GM10248 (cell line): ENCODE measurements at regions not wholly inside any gene's neighbourhood (a gene's known extent, or its start where the extent isn't known, plus 50 kb on each side); places are given as distances from the start of the nearest gene placed in this dataset.

ENCODE experiments used
- CTCF ChIA-PET: fragments of 300-600 bp; sonication (Branson Sonifier 250); formaldehyde crosslinking; extraction: SDS; loops from one replicate; lab custom pipeline; 2021; ENCODE audit warnings: antibody characterized with exemption; lab: Yijun Ruan, JAX
- POLR2A ChIA-PET: fragments of 350-650 bp; sonication (Branson Sonifier 250); formaldehyde crosslinking; extraction: SDS; loops from one replicate; lab custom pipeline; 2020; ENCODE audit warnings: antibody characterized with exemption; lab: Yijun Ruan, JAX
- DNase-seq: peaks from one replicate; pipeline ENCODE4 v3.0.0; 2012; ENCODE audit errors: extremely low spot score
- CTCF ChIP-seq: IDR thresholded peaks from 2 replicates; pipeline ENCODE4 v1.5.1; 2012; ENCODE audit warnings: mild to moderate bottlenecking, low read depth; ENCODE audit errors: extremely low read depth, missing control alignments, control extremely low read depth

- no peak for DNase-seq
- CTCF ChIA-PET: no interaction called here
- no peak for TF ChIP-seq CTCF
- POLR2A ChIA-PET: no interaction called here
These were observed 1139.6 kb downstream of the STPG2 start for GRCh38 chr4:97003715-97004114.

GRCh38 chr4:97013309-97013708 is 1130.0 kb downstream of the STPG2 start:
- TF ChIP-seq CTCF: no peak
- ChIA-PET CTCF (interaction anchor here (5.5 kb wide), 1 partner anchor 10 kb away, joined by 27 read pairs; no protein-coding TSS in a partner anchor), POLR2A (no interaction called here)
- no peak for DNase-seq

- POLR2A ChIA-PET: no interaction called here
- no peak for DNase-seq
- TF ChIP-seq CTCF: no peak
- CTCF ChIA-PET: interaction anchor here (5.5 kb wide), 1 partner anchor 10 kb away, joined by 27 read pairs; no protein-coding TSS in a partner anchor
These were observed 1129.6 kb downstream of the STPG2 start for GRCh38 chr4:97013711-97014110.

GRCh38 chr4:97015301-97015700 is 1128.0 kb downstream of the STPG2 start:
- no peak for TF ChIP-seq CTCF
- ChIA-PET CTCF (interaction anchor here (1.4 to 5.5 kb wide), 2 partner anchors 8 to 17 kb away, joined by 3 to 27 read pairs; no protein-coding TSS in a partner anchor), POLR2A (no interaction called here)
- no peak for DNase-seq

- POLR2A ChIA-PET: no interaction called here
- CTCF ChIA-PET: interaction anchor here (0.9 to 5.5 kb wide), 3 partner anchors 7 to 29 kb away, joined by 3 to 27 read pairs (median 3); no protein-coding TSS in a partner anchor
- TF ChIP-seq CTCF: no peak
- no peak for DNase-seq
These were observed 1126.9 kb downstream of the STPG2 start for GRCh38 chr4:97016186-97016907.

GRCh38 chr4:97027728-97028410 is 1115.4 kb downstream of the STPG2 start:
- no peak for DNase-seq
- no peak for TF ChIP-seq CTCF
- CTCF ChIA-PET: no interaction called here
- POLR2A ChIA-PET: no interaction called here
